Caco-2 (cell line): ENCODE measurements at regions not wholly inside any gene's neighbourhood (a gene's known extent, or its start where the extent isn't known, plus 50 kb on each side); places are given as distances from the start of the nearest gene placed in this dataset.
"Not testable (repeated sequence)": the region's sequence is repeated elsewhere in the genome, so short reads cannot be mapped to it uniquely, and the experiment has no call there.

ENCODE experiments used
- BruUV-seq: library from RNA; stranded (reverse); fragments of 400-500 nt; replicated peaks from 2 replicates; lab custom pipeline; 2021; lab: Mats Ljungman, UMichigan
- CTCF ChIA-PET: fragments of 300-600 bp; sonication (Branson Sonifier 250); formaldehyde crosslinking; loops from one replicate; lab custom pipeline; 2022; ENCODE audit warnings: antibody characterized with exemption; lab: Charles Lee
- POLR2A ChIA-PET: fragments of 300-600 bp; sonication (Branson Sonifier 250); formaldehyde crosslinking; loops from one replicate; lab custom pipeline; 2022; ENCODE audit warnings: antibody characterized with exemption; lab: Charles Lee
- DNase-seq, 2 experiments: peaks; one replicate each; pipeline versions ENCODE4 v3.0.0 to v3.0.0-alpha.2; 2020 to 2022
- H3K27me3 ChIP-seq: replicated peaks from 2 replicates; pipeline ENCODE4 v1.6.0; 2011; ENCODE audit warnings: low read length; ENCODE audit not compliant: control insufficient read depth, insufficient read depth
- H3K36me3 ChIP-seq: 2 replicates; pipeline ENCODE4 v1.5.1; 2011; ENCODE audit warnings: low read length; ENCODE audit not compliant: control insufficient read depth, insufficient read depth
- H3K4me1 ChIP-seq: fragments of 250-450 bp; sonication (Bioruptor Pico); 2 replicates; pipeline ENCODE4 v1.5.1; 2020; ENCODE audit warnings: mild to moderate bottlenecking
- H3K4me3 ChIP-seq: 2 replicates; pipeline ENCODE4 v1.5.1; 2011; ENCODE audit warnings: low read depth, mild to moderate bottlenecking, control low read depth, low read length
- H3K9me3 ChIP-seq: fragments of 250-450 bp; sonication (Bioruptor Pico); 2 replicates; pipeline ENCODE4 v1.5.1; 2020; ENCODE audit warnings: mild to moderate bottlenecking, moderate library complexity
- H3K27ac Mint-ChIP-seq: one replicate; pipeline ENCODE4 v1.8.0; 2022; ENCODE audit warnings: mixed read lengths; ENCODE audit not compliant: unreplicated experiment
- H3K27me3 Mint-ChIP-seq: one replicate; pipeline ENCODE4 v1.8.0; 2022; ENCODE audit warnings: mixed read lengths; ENCODE audit not compliant: insufficient read depth, unreplicated experiment
- H3K36me3 Mint-ChIP-seq: one replicate; pipeline ENCODE4 v1.8.0; 2022; ENCODE audit warnings: mild to moderate bottlenecking, mixed read lengths; ENCODE audit not compliant: insufficient read depth, unreplicated experiment
- H3K4me1 Mint-ChIP-seq: one replicate; pipeline ENCODE4 v1.8.0; 2022; ENCODE audit warnings: low read depth, mixed read lengths; ENCODE audit not compliant: unreplicated experiment
- H3K4me3 Mint-ChIP-seq: one replicate; pipeline ENCODE4 v1.8.0; 2022; ENCODE audit warnings: mild to moderate bottlenecking, moderate library complexity, mixed read lengths; ENCODE audit not compliant: unreplicated experiment
- H3K9me3 Mint-ChIP-seq: one replicate; pipeline ENCODE4 v1.8.0; 2022; ENCODE audit warnings: mixed read lengths; ENCODE audit not compliant: unreplicated experiment
- intact Hi-C: fragments of 100-400 bp; cut with micrococcal nuclease; formaldehyde crosslinking; loops from one replicate; pipeline ENCODE4 v1.10.0; 2022; ENCODE audit not compliant: unreplicated experiment
- TF ChIP-seq, protein P1 (sequence below), 2 experiments: fragments of 200-600 bp in 1 of 2; IDR thresholded peaks; 1 replicate in 1 of 2; 2 replicates in 1 of 2; pipeline versions ENCODE4 v1.5.1 to v1.8.0; 2011 to 2022; ENCODE audit warnings: antibody characterized with exemption in 1 of 2, control low read depth in 1 of 2, inconsistent platforms in 1 of 2, low read depth in 1 of 2, low read length in 1 of 2, mild to moderate bottlenecking in 1 of 2, moderate library complexity in 1 of 2; ENCODE audit not compliant: insufficient read depth in 1 of 2, severe bottlenecking in 1 of 2, unreplicated experiment in 1 of 2

DNA sequence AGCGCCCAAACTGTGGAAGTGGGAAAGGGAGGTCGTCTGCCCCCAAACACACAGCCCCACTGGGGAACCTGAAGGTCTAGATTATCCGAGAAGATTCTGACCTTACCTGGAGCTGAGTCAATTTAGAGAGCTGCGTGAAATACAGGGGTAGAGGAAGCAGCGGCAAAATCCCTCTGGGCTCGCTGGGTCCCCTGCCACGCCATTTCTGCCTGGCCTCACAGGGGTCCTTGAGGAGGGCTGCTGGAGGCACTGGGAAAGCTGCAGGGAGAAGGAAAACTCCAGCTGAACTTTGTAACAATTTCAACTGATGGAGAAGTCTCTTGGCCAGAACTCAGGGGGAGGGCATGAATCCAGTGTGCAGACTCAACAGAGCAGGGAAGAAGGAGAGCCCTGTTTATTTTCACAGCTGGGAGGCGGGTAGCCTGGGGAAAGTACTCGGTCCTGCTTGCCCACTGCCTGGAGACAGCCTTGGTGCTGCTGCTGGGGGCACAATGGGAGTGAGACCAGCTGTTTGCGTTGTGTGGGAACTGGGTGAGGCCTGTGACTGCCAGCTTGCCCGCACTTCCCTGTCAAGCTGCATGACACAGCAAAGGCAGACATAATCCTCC is 93.2 kb upstream of the MAPK10 start:
- no peaks in the 10 kb centered on the region for H3K27me3 ChIP-seq
- intact Hi-C loops, result no loop called here
- Mint-ChIP-seq H3K27ac (no peak overlapping the region), H3K9me3 (no peaks in the 10 kb centered on the region), H3K4me1 (peaks cover 16% of the 10 kb centered on the region), H3K27me3 (no peaks in the 10 kb centered on the region), H3K4me3 (no peak overlapping the region), H3K36me3 (no peaks in the 10 kb centered on the region)
- no peaks in the 10 kb centered on the region for H3K9me3 ChIP-seq
- ChIA-PET CTCF (no interaction called here), POLR2A (no interaction called here)
- H3K4me3 ChIP-seq, result no peak overlapping the region
- H3K4me1 ChIP-seq, result no peaks in the 10 kb centered on the region
- BruUV-seq, result no TSS peak
- no peak for DNase-seq
- TF ChIP-seq, protein P1, sequence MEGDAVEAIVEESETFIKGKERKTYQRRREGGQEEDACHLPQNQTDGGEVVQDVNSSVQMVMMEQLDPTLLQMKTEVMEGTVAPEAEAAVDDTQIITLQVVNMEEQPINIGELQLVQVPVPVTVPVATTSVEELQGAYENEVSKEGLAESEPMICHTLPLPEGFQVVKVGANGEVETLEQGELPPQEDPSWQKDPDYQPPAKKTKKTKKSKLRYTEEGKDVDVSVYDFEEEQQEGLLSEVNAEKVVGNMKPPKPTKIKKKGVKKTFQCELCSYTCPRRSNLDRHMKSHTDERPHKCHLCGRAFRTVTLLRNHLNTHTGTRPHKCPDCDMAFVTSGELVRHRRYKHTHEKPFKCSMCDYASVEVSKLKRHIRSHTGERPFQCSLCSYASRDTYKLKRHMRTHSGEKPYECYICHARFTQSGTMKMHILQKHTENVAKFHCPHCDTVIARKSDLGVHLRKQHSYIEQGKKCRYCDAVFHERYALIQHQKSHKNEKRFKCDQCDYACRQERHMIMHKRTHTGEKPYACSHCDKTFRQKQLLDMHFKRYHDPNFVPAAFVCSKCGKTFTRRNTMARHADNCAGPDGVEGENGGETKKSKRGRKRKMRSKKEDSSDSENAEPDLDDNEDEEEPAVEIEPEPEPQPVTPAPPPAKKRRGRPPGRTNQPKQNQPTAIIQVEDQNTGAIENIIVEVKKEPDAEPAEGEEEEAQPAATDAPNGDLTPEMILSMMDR (IDR thresholded peaks at IDR 0.05; ENCODE audit: insufficient read depth in 1 of 2, low read depth in 1 of 2, low read length in 1 of 2, severe bottlenecking in 1 of 2, unreplicated experiment in 1 of 2), result no peak
- H3K36me3 ChIP-seq, result no peaks in the 10 kb centered on the region

DNA sequence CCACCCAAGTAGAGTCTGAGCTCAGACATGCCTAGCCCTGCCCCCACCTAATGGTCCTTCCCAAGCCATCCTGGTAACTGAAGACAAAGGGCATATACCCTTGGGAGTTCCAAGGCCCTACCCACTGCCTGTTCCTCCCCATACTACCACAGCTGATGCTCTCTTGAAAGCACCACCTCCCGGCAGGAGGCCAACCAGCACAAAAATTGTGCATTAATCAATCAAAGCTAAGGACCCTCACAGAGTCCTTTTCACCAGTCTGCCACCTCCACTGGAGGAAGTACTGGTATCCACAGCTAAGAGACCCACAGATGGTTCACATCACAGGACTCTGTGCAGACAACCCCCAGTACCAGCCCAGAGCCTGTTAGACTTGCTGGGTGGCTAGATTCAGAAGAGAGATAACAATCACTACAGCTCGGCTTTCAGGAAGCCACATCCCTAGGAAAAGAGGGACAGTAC is 93.8 kb upstream of the MAPK10 start:
- H3K36me3 ChIP-seq, H3K4me3 Mint-ChIP-seq, H3K9me3 ChIP-seq, DNase-seq, intact Hi-C loops, H3K36me3 Mint-ChIP-seq, H3K27me3 ChIP-seq, H3K4me1 ChIP-seq, H3K9me3 Mint-ChIP-seq, CTCF ChIA-PET, BruUV-seq, H3K27me3 Mint-ChIP-seq, H3K4me3 ChIP-seq, H3K27ac Mint-ChIP-seq, POLR2A ChIA-PET: not testable (repeated sequence)
- peaks cover 16% of the 10 kb centered on the region for H3K4me1 Mint-ChIP-seq

DNA sequence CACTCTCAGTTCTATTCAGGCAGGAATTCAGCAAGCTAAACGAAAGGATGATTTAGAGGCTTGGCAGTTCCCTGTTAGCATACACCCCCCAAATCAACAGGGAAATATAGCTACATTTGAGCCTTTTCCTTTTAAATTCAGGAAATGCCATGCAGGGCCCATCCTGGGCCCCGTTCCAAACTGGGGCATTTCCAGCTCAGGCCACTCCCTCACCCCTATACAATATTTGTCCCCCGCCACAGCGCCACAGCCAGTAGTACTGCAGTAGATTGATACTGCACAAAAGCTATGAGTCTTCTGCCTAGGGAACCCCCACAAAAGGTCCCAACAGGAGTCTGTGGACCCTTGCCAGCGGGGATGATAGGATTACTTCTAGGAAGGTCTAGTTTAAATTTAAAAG is 102.0 kb upstream of the MAPK10 start:
- H3K4me1 ChIP-seq, result no peaks in the 10 kb centered on the region
- Mint-ChIP-seq H3K27ac (no peak overlapping the region), H3K27me3 (no peaks in the 10 kb centered on the region), H3K9me3 (no peaks in the 10 kb centered on the region), H3K4me3 (no peak overlapping the region), H3K36me3 (no peaks in the 10 kb centered on the region), H3K4me1 (no peaks in the 10 kb centered on the region)
- H3K4me3 ChIP-seq, result no peak overlapping the region
- no peaks in the 10 kb centered on the region for H3K36me3 ChIP-seq
- ChIA-PET POLR2A (no interaction called here), CTCF (no interaction called here)
- intact Hi-C loops, result no loop called here
- no peaks in the 10 kb centered on the region for H3K27me3 ChIP-seq
- TF ChIP-seq, protein P1 (IDR thresholded peaks at IDR 0.05; ENCODE audit: insufficient read depth in 1 of 2, low read depth in 1 of 2, low read length in 1 of 2, severe bottlenecking in 1 of 2, unreplicated experiment in 1 of 2), result no peak
- DNase-seq, result no peak
- no peaks in the 10 kb centered on the region for H3K9me3 ChIP-seq
- no TSS peak for BruUV-seq
